KMS-11 (cell line): ENCODE measurements at regions not wholly inside any gene's neighbourhood (a gene's known extent, or its start where the extent isn't known, plus 50 kb on each side); places are given as distances from the start of the nearest gene placed in this dataset.
"Not testable (repeated sequence)": the region's sequence is repeated elsewhere in the genome, so short reads cannot be mapped to it uniquely, and the experiment has no call there.

ENCODE experiments used
- H2AFZ ChIP-seq: fragments of 200-600 bp; sonication (generic); 2 replicates; pipeline ENCODE4 v1.6.1; 2016; ENCODE audit warnings: antibody characterized with exemption, mixed run types, low read depth
- H3K27ac ChIP-seq: fragments of 200-600 bp; sonication (generic); 2 replicates; pipeline ENCODE4 v1.6.1; 2016; ENCODE audit warnings: mild to moderate bottlenecking, mixed run types
- H3K27me3 ChIP-seq: fragments of 200-600 bp; sonication (generic); 2 replicates; pipeline ENCODE4 v1.6.1; 2017; ENCODE audit warnings: mild to moderate bottlenecking, low read depth, mixed run types, moderate library complexity; ENCODE audit not compliant: insufficient read depth
- H3K36me3 ChIP-seq: fragments of 200-600 bp; sonication (generic); 2 replicates; pipeline ENCODE4 v1.6.1; 2017; ENCODE audit warnings: mild to moderate bottlenecking, mixed run types; ENCODE audit not compliant: insufficient read depth
- H3K4me1 ChIP-seq: fragments of 200-600 bp; sonication (generic); 2 replicates; pipeline ENCODE4 v1.6.1; 2016; ENCODE audit warnings: mild to moderate bottlenecking, low read depth, mixed run types; ENCODE audit not compliant: poor library complexity, severe bottlenecking
- H3K4me2 ChIP-seq: fragments of 200-600 bp; sonication (generic); 2 replicates; pipeline ENCODE4 v1.7.0; 2016; ENCODE audit warnings: mild to moderate bottlenecking, mixed run types
- H3K4me3 ChIP-seq: fragments of 200-600 bp; sonication (generic); IDR thresholded peaks from 2 replicates; pipeline ENCODE4 v1.6.1; 2017; ENCODE audit warnings: low read depth, low read length, mixed read lengths; ENCODE audit not compliant: insufficient read depth
- H3K79me2 ChIP-seq: fragments of 200-600 bp; sonication (generic); 2 replicates; pipeline ENCODE4 v1.6.1; 2016; ENCODE audit warnings: low read depth, mixed run types; ENCODE audit not compliant: insufficient read depth
- H3K9ac ChIP-seq: fragments of 200-600 bp; sonication (generic); 2 replicates; pipeline ENCODE4 v1.6.1; 2016; ENCODE audit warnings: mild to moderate bottlenecking, mixed run types
- H4K20me1 ChIP-seq: fragments of 200-600 bp; sonication (generic); 2 replicates; pipeline ENCODE4 v1.6.1; 2016; ENCODE audit warnings: mild to moderate bottlenecking, mixed run types; ENCODE audit not compliant: insufficient read depth
- TF ChIP-seq, protein P1 (sequence below): fragments of 200-600 bp; sonication (generic); conservative IDR thresholded peaks from 2 replicates; pipeline ENCODE4 v1.6.1; 2017; ENCODE audit warnings: low read depth, mild to moderate bottlenecking, antibody characterized with exemption, low read length, moderate library complexity, mixed read lengths

- Histone ChIP-seq H3K27ac (no peak overlapping the region), H3K79me2 (no peaks in the 10 kb centered on the region), H3K27me3 (no peaks in the 10 kb centered on the region), H4K20me1 (no peaks in the 10 kb centered on the region), H3K9ac (no peak overlapping the region), H3K4me2 (no peak overlapping the region), H3K4me1 (no peaks in the 10 kb centered on the region), H3K4me3 (no peak overlapping the region), H3K36me3 (no peaks in the 10 kb centered on the region), H2AFZ (no peak overlapping the region)
- TF ChIP-seq, protein P1, sequence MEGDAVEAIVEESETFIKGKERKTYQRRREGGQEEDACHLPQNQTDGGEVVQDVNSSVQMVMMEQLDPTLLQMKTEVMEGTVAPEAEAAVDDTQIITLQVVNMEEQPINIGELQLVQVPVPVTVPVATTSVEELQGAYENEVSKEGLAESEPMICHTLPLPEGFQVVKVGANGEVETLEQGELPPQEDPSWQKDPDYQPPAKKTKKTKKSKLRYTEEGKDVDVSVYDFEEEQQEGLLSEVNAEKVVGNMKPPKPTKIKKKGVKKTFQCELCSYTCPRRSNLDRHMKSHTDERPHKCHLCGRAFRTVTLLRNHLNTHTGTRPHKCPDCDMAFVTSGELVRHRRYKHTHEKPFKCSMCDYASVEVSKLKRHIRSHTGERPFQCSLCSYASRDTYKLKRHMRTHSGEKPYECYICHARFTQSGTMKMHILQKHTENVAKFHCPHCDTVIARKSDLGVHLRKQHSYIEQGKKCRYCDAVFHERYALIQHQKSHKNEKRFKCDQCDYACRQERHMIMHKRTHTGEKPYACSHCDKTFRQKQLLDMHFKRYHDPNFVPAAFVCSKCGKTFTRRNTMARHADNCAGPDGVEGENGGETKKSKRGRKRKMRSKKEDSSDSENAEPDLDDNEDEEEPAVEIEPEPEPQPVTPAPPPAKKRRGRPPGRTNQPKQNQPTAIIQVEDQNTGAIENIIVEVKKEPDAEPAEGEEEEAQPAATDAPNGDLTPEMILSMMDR = no peak
These were observed 562.7 kb upstream of the SLC39A10 start for GRCh38 chr2:195094330-195094729.

DNA sequence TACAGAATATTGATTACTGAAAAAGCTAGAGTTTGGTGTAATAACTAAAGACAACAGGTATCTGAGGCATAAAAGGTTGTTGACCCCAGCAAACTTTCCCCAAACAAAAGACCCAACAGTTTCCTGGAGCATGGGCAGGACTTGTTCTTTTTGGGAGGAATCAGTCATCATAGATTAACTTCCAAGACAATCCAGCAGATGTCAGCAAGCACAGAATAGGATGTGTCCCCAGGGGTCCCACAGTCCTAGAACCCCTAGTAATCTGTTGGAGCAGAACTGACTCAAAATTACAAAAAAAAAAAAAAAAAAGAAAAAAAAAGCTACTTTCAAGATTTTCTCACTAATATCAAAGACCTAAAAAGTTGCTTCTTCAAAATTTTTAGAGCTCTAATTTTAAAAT lies 564.7 kb upstream of the SLC39A10 start:
- no peaks in the 10 kb centered on the region for H3K27me3 ChIP-seq
- no peaks in the 10 kb centered on the region for H3K4me1 ChIP-seq
- H3K27ac ChIP-seq = no peak overlapping the region
- no peaks in the 10 kb centered on the region for H4K20me1 ChIP-seq
- no peak overlapping the region for H2AFZ ChIP-seq
- H3K9ac ChIP-seq = no peak overlapping the region
- TF ChIP-seq, protein P1 = no peak
- H3K4me3 ChIP-seq = no peak overlapping the region
- H3K4me2 ChIP-seq = no peak overlapping the region
- H3K36me3 ChIP-seq = no peaks in the 10 kb centered on the region
- H3K79me2 ChIP-seq = no peaks in the 10 kb centered on the region

DNA sequence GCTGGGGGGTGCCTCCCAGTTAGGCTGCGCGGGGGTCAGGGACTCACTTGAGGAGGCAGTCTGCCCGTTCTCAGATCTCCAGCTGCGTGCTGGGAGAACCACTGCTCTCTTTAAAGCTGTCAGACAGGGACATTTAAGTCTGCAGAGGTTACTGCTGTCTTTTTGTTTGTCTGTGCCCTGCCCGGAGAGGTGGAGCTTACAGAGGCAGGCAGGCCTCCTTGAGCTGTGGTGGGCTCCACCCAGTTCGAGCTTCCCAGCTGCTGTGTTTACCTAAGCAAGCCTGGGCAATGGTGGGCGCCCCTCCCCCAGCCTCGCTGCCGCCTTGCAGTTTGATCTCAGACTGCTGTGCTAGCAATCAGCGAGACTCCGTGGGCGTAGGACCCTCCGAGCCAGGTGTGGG lies 584.2 kb upstream of the SLC39A10 start:
- H3K4me3 ChIP-seq, H3K27me3 ChIP-seq, H3K36me3 ChIP-seq, H3K79me2 ChIP-seq, H3K4me2 ChIP-seq, H3K4me1 ChIP-seq, H2AFZ ChIP-seq, H3K9ac ChIP-seq, H4K20me1 ChIP-seq, H3K27ac ChIP-seq: not testable (repeated sequence)

DNA sequence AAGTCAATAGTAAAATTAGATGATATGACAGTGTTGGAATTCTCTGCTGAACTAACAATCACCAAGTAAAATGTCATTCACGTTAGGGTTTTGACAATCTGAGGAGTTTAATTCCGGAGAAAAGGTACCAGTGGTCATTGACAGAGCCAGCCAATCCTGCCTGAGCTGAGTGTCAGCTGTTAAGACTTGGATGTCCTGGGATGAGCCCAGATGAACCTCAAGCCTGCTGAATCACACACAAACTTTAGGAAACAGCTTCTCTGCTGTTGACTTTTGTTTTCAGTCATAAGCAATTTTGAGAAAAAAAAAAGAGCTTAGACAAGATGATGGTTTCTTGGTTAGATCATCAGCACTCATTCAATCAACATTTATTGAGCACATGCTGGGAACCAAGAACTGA lies 600.0 kb upstream of the SLC39A10 start:
- no peak overlapping the region for H2AFZ ChIP-seq
- H4K20me1 ChIP-seq = no peaks in the 10 kb centered on the region
- H3K27me3 ChIP-seq = no peaks in the 10 kb centered on the region
- no peak overlapping the region for H3K9ac ChIP-seq
- no peaks in the 10 kb centered on the region for H3K36me3 ChIP-seq
- H3K4me1 ChIP-seq = no peaks in the 10 kb centered on the region
- TF ChIP-seq, protein P1 = no peak
- H3K4me2 ChIP-seq = no peak overlapping the region
- no peak overlapping the region for H3K27ac ChIP-seq
- H3K4me3 ChIP-seq = no peak overlapping the region
- H3K79me2 ChIP-seq = no peaks in the 10 kb centered on the region

DNA sequence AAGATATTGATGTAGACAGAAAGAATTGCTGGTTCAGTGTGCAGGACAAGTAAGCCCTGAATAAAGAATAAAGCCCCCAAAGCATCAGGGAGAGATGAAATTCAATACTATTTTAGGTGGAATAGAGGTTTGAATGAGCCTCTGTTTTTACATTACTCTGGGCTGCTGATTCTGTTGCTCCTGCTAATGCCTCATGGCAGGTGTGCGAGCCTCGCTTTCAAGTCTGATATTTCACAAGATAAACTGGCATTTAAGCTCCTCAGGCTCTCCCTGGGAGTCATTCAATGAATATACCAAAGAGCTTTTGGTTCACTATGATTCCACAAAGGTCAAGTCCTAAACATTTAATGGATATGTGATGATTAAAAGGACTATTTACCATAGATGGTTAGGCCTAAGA lies 601.0 kb upstream of the SLC39A10 start:
- Histone ChIP-seq H3K9ac (no peak overlapping the region), H3K27me3 (no peaks in the 10 kb centered on the region), H2AFZ (no peak overlapping the region), H3K4me1 (no peaks in the 10 kb centered on the region), H4K20me1 (no peaks in the 10 kb centered on the region), H3K4me3 (no peak overlapping the region), H3K79me2 (no peaks in the 10 kb centered on the region), H3K36me3 (no peaks in the 10 kb centered on the region), H3K4me2 (no peak overlapping the region), H3K27ac (no peak overlapping the region)
- TF ChIP-seq, protein P1 = no peak
